Neural cell (in vitro differentiated cells): ENCODE measurements at regions not wholly inside any gene's neighbourhood (a gene's known extent, or its start where the extent isn't known, plus 50 kb on each side); places are given as distances from the start of the nearest gene placed in this dataset.

Source experiments
- EP300 ChIP-seq: fragments of 450-650 bp; conservative IDR thresholded peaks from 2 replicates; pipeline ENCODE4 v1.6.1; 2014; ENCODE audit warnings: antibody characterized with exemption, mild to moderate bottlenecking, moderate library complexity; ENCODE audit not compliant: poor library complexity, severe bottlenecking
- EZH2 ChIP-seq: fragments of 200-600, 300-800 bp; shearing (Covaris generic), sonication (generic); IDR thresholded peaks from 2 replicates; pipeline ENCODE4 v1.6.1; 2014; ENCODE audit warnings: antibody characterized with exemption, low read length, borderline replicate concordance, mild to moderate bottlenecking; ENCODE audit not compliant: insufficient read depth, poor library complexity, severe bottlenecking
- MXI1 ChIP-seq: fragments of 450-650 bp; conservative IDR thresholded peaks from 2 replicates; pipeline ENCODE4 v1.6.1; 2014; ENCODE audit warnings: antibody characterized with exemption, mild to moderate bottlenecking; ENCODE audit not compliant: poor library complexity, severe bottlenecking
- POLR2AphosphoS5 ChIP-seq: IDR thresholded peaks from 2 replicates; pipeline ENCODE4 v1.6.1; 2012
- RAD21 ChIP-seq: fragments of 450-650 bp; conservative IDR thresholded peaks from 2 replicates; pipeline ENCODE4 v1.6.1; 2014; ENCODE audit warnings: antibody characterized with exemption, mild to moderate bottlenecking, moderate library complexity
- TAF1 ChIP-seq: IDR thresholded peaks from 2 replicates; pipeline ENCODE4 v1.6.1; 2012; ENCODE audit warnings: low read depth
- TF ChIP-seq, protein P1 (sequence below): fragments of 450-650 bp; IDR thresholded peaks from 2 replicates; pipeline ENCODE4 v1.5.1; 2014; ENCODE audit warnings: antibody characterized with exemption, mild to moderate bottlenecking, moderate library complexity; ENCODE audit not compliant: poor library complexity, severe bottlenecking

DNA sequence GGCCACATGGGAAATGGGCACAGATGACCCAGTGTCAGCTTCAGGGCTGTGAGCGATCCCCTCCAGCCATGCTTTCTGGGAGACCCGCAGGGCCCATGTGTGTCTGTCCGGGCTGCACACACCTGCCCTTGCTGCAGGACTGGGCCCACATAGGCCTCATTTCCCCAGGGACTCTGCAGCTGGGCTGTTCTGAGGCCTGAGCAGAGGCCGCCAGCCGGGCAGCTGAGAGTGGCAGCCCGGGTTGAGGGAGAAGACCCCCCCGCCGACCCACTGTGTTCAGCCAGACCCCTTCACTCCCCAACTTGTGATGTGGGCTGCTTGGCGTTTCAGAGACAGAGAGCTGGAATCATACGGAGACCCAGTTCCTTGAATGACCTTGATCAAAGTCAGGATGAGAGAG lies 50.1 kb upstream of the DPYSL4 start:
- TF ChIP-seq, protein P1, sequence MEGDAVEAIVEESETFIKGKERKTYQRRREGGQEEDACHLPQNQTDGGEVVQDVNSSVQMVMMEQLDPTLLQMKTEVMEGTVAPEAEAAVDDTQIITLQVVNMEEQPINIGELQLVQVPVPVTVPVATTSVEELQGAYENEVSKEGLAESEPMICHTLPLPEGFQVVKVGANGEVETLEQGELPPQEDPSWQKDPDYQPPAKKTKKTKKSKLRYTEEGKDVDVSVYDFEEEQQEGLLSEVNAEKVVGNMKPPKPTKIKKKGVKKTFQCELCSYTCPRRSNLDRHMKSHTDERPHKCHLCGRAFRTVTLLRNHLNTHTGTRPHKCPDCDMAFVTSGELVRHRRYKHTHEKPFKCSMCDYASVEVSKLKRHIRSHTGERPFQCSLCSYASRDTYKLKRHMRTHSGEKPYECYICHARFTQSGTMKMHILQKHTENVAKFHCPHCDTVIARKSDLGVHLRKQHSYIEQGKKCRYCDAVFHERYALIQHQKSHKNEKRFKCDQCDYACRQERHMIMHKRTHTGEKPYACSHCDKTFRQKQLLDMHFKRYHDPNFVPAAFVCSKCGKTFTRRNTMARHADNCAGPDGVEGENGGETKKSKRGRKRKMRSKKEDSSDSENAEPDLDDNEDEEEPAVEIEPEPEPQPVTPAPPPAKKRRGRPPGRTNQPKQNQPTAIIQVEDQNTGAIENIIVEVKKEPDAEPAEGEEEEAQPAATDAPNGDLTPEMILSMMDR: no peak
- TF ChIP-seq EP300: no peak
- TF ChIP-seq POLR2AphosphoS5: no peak
- TF ChIP-seq EZH2: no peak
- TF ChIP-seq MXI1: no peak
- no peak for TF ChIP-seq TAF1
- TF ChIP-seq RAD21: no peak
